Kidney (tissue), 13 donors: ENCODE measurements at regions not wholly inside any gene's neighbourhood (a gene's known extent, or its start where the extent isn't known, plus 50 kb on each side); places are given as distances from the start of the nearest gene placed in this dataset.

Experiments
- DNase-seq, 5 donors: peaks; one replicate each; pipeline ENCODE4 v3.0.0-alpha.2; 2013 to 2020
- FAIRE-seq: peaks from 2 replicates; lab custom pipeline; 2012; peaks lifted over from hg19 to GRCh38; lab: Jason Lieb, UNC
- H3K27ac ChIP-seq, 2 donors: one replicate each; pipeline ENCODE4 v1.7.0; 2013; ENCODE audit warnings: low read depth in 2 of 2, low read length in 2 of 2, inconsistent platforms in 1 of 2
- H3K27me3 ChIP-seq: one replicate; pipeline ENCODE4 v1.7.1; 2013; ENCODE audit warnings: low read length, inconsistent platforms; ENCODE audit not compliant: control insufficient read depth, insufficient read depth
- H3K36me3 ChIP-seq, 3 donors: one replicate each; pipeline versions ENCODE4 v1.7.0 to v1.7.1; 2013; ENCODE audit warnings: low read length in 3 of 3, control low read depth in 1 of 3, inconsistent platforms in 1 of 3; ENCODE audit not compliant: insufficient read depth in 3 of 3, control insufficient read depth in 2 of 3
- H3K4me1 ChIP-seq, 3 donors: one replicate each; pipeline versions ENCODE4 v1.7.0 to v1.7.1; 2013; ENCODE audit warnings: low read length in 3 of 3, inconsistent platforms in 1 of 3, low read depth in 1 of 3; ENCODE audit not compliant: control insufficient read depth in 2 of 3, insufficient read depth in 2 of 3
- H3K4me3 ChIP-seq, 3 donors: one replicate each; pipeline versions ENCODE4 v1.7.0 to v1.8.1; 2013; ENCODE audit warnings: low read length in 3 of 3, control low read depth in 1 of 3, inconsistent platforms in 1 of 3
- H3K9ac ChIP-seq, 3 donors: one replicate each; pipeline versions ENCODE4 v1.7.0 to v1.7.1; 2013; ENCODE audit warnings: low read length in 3 of 3, control low read depth in 1 of 3, inconsistent platforms in 1 of 3
- H3K9me3 ChIP-seq, 3 donors: one replicate each; pipeline versions ENCODE4 v1.7.0 to v1.7.1; 2013; ENCODE audit warnings: low read length in 3 of 3, control low read depth in 1 of 3, inconsistent platforms in 1 of 3; ENCODE audit not compliant: control insufficient read depth in 2 of 3, insufficient read depth in 1 of 3
- intact Hi-C: fragments of 100-400 bp; cut with DNase I; formaldehyde crosslinking; loops from one replicate; pipeline ENCODE4 v1.11.1; 2022
- TF ChIP-seq, protein P1 (sequence below): IDR thresholded peaks from 3 replicates; pipeline ENCODE4 v1.5.1; 2012; ENCODE audit warnings: mild to moderate bottlenecking, moderate library complexity, borderline replicate concordance; ENCODE audit not compliant: insufficient read depth; ENCODE audit errors: extremely low read depth
- donor health status: control.
- donor health status: control.
- donor health status: control.
- donor health status: control.
- donor health status: control.
- donor health status: DM: yes; HTN: yes; CAD: no.
- donor health status: Normal renal cell carcinoma (clear cell type).

DNA sequence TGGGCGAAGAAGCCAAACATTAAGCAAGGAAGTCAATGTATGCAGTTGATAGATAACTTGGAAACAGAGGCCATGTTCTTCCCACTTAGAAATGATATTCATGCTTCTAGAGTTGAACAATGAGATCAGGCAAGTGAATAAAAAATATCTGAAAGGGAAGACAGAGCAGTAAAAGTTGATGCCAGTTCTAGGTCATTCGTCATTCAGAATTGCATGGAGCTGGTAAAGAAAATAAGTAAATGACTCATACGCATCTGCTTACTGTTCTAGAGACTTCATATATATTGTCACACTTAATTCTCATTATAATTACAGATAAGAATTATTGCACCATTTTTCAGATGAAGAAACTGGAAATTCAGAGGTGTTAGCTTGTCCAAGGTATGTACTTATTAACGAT, 158.9 kb upstream of the FERD3L start:
- H3K9me3 ChIP-seq, result no peaks in the 10 kb centered on the region
- H3K27ac ChIP-seq, result no peak overlapping the region
- H3K4me1 ChIP-seq, result no peaks in the 10 kb centered on the region
- TF ChIP-seq, protein P1, sequence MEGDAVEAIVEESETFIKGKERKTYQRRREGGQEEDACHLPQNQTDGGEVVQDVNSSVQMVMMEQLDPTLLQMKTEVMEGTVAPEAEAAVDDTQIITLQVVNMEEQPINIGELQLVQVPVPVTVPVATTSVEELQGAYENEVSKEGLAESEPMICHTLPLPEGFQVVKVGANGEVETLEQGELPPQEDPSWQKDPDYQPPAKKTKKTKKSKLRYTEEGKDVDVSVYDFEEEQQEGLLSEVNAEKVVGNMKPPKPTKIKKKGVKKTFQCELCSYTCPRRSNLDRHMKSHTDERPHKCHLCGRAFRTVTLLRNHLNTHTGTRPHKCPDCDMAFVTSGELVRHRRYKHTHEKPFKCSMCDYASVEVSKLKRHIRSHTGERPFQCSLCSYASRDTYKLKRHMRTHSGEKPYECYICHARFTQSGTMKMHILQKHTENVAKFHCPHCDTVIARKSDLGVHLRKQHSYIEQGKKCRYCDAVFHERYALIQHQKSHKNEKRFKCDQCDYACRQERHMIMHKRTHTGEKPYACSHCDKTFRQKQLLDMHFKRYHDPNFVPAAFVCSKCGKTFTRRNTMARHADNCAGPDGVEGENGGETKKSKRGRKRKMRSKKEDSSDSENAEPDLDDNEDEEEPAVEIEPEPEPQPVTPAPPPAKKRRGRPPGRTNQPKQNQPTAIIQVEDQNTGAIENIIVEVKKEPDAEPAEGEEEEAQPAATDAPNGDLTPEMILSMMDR, result no peak
- H3K4me3 ChIP-seq, result no peak overlapping the region
- DNase-seq (no peak), FAIRE-seq (no peak)
- no peak overlapping the region for H3K9ac ChIP-seq
- H3K27me3 ChIP-seq, result no peaks in the 10 kb centered on the region
- intact Hi-C loops, result no loop called here
- H3K36me3 ChIP-seq, result no peaks in the 10 kb centered on the region

DNA sequence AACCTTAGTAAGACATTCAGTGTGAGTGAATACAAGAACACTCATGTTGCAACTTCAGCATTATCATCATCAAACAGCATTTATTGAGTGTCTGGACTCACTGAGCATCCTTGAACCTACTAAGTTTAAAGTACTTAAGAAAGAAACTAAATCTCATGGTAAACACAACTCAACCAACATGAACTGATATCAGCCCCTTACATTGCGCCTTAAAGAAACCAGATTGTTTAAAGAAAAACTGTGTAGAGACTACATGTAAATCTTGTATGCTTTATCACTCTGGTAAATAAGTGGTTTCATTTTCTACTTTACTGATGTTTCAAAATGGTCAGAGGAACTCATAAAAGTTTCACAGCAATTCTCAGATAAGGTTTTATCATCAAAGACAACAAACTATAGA, 157.5 kb upstream of the FERD3L start:
- FAIRE-seq, result no peak
- TF ChIP-seq, protein P1, result no peak

GRCh38 chr7:19296617-19297016, 151.4 kb upstream of the FERD3L start:
- no peak overlapping the region for H3K4me3 ChIP-seq
- TF ChIP-seq, protein P1, result no peak
- FAIRE-seq (no peak), DNase-seq (peak in 1 of 5 donors; percentile 46)
- no peak overlapping the region for H3K27ac ChIP-seq
- no peaks in the 10 kb centered on the region for H3K9me3 ChIP-seq
- no peak overlapping the region for H3K9ac ChIP-seq
- no peaks in the 10 kb centered on the region for H3K27me3 ChIP-seq
- no peaks in the 10 kb centered on the region for H3K4me1 ChIP-seq
- intact Hi-C loops, result no loop called here
- H3K36me3 ChIP-seq, result no peaks in the 10 kb centered on the region

More for the DNA sequence above, 157.5 kb upstream of the FERD3L start:
- intact Hi-C loops, result no loop called here
- no peaks in the 10 kb centered on the region for H3K4me1 ChIP-seq
- H3K4me3 ChIP-seq, result no peak overlapping the region
- no peak overlapping the region for H3K9ac ChIP-seq
- DNase-seq, result no peak
- no peaks in the 10 kb centered on the region for H3K36me3 ChIP-seq
- no peaks in the 10 kb centered on the region for H3K9me3 ChIP-seq
- H3K27ac ChIP-seq, result no peak overlapping the region
- no peaks in the 10 kb centered on the region for H3K27me3 ChIP-seq

DNA sequence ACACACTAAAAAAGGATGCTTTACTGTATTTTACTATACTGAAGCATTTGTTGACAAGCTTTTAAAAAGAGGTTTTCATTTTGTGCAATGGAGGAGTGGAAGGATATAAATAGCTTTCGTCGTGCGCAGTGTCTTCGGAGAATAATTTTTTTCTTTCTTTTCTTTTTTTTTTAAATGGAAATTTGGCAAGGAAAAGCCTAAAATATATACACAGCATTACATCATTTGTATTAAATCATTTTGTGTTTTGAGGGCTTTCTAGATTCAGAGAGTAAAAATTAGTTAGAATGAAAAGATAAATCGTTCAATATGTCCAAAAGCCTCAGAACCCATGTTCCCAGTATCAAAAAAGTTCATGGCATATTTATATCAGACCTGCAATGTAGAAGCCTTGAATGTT, 150.2 kb upstream of the FERD3L start:
- intact Hi-C loops, result no loop called here
- FAIRE-seq (no peak), DNase-seq (peak in 1 of 5 donors; percentile 2)
- H3K27ac ChIP-seq, result no peak overlapping the region
- H3K36me3 ChIP-seq, result no peaks in the 10 kb centered on the region
- H3K4me1 ChIP-seq, result no peaks in the 10 kb centered on the region
- H3K27me3 ChIP-seq, result no peaks in the 10 kb centered on the region
- no peak overlapping the region for H3K4me3 ChIP-seq
- no peak overlapping the region for H3K9ac ChIP-seq
- H3K9me3 ChIP-seq, result no peaks in the 10 kb centered on the region
- TF ChIP-seq, protein P1, result no peak
